PC-3 (cell line): ENCODE measurements at regions not wholly inside any gene's neighbourhood (a gene's known extent, or its start where the extent isn't known, plus 50 kb on each side); places are given as distances from the start of the nearest gene placed in this dataset.
A peak's percentile ranks its signal among the peaks of the same experiment; 100 is the strongest.

ENCODE experiments used
- ATAC-seq: fragments of 200-7000 bp; cut with Tn5 transposase; 2 replicates; pipeline ENCODE4 v1.9.1; 2020; ENCODE audit warnings: mild to moderate bottlenecking, moderate library complexity
- BruUV-seq: library from RNA; stranded (reverse); fragments of 400-500 nt; replicated peaks from 2 replicates; lab custom pipeline; 2021; lab: Mats Ljungman, UMichigan
- CTCF ChIA-PET: fragments of 300-600 bp; sonication (Branson Sonifier 250); formaldehyde crosslinking; loops from one replicate; lab custom pipeline; 2022; ENCODE audit warnings: antibody characterized with exemption; lab: Charles Lee
- POLR2A ChIA-PET: fragments of 300-600 bp; sonication (Branson Sonifier 250); formaldehyde crosslinking; loops from one replicate; lab custom pipeline; 2022; ENCODE audit warnings: antibody characterized with exemption; ENCODE audit not compliant: unreplicated experiment; lab: Charles Lee
- DNase-seq: peaks from one replicate; pipeline ENCODE4 v3.0.0-alpha.2; 2015
- H2AFZ ChIP-seq: fragments of 300-600 bp; sonication (generic); 2 replicates; pipeline ENCODE4 v1.6.0; 2016; ENCODE audit warnings: antibody characterized with exemption, low read length
- H3F3A ChIP-seq: fragments of 300-600 bp; sonication (generic); one replicate; pipeline ENCODE4 v1.6.0; 2017; ENCODE audit warnings: antibody characterized with exemption, low read length, control low read depth, mild to moderate bottlenecking; ENCODE audit not compliant: unreplicated experiment
- H3K27ac ChIP-seq: fragments of 300-600 bp; sonication (generic); 2 replicates; pipeline ENCODE4 v1.5.1; 2016; ENCODE audit warnings: mild to moderate bottlenecking, low read length
- H3K27me3 ChIP-seq: fragments of 300-600 bp; sonication (generic); 2 replicates; pipeline ENCODE4 v1.6.1; 2016; ENCODE audit warnings: low read length, mixed read lengths
- H3K36me3 ChIP-seq: fragments of 300-600 bp; sonication (generic); 2 replicates; pipeline ENCODE4 v1.6.1; 2016; ENCODE audit warnings: low read depth, mixed run types, low read length, mixed read lengths
- H3K4me1 ChIP-seq: fragments of 300-600 bp; sonication (generic); 2 replicates; pipeline ENCODE4 v1.5.1; 2016; ENCODE audit warnings: low read length; ENCODE audit not compliant: insufficient read depth
- H3K4me2 ChIP-seq: fragments of 300-600 bp; sonication (generic); 2 replicates; pipeline ENCODE4 v1.6.0; 2016; ENCODE audit warnings: low read length
- H3K4me3 ChIP-seq: fragments of 300-600 bp; sonication (generic); 2 replicates; pipeline ENCODE4 v1.5.1; 2016; ENCODE audit warnings: mild to moderate bottlenecking, low read length, mixed read lengths
- H3K79me2 ChIP-seq: fragments of 300-600 bp; sonication (generic); 2 replicates; pipeline ENCODE4 v1.6.1; 2017; ENCODE audit warnings: low read length, mixed read lengths
- H3K9ac ChIP-seq: fragments of 300-600 bp; sonication (generic); 2 replicates; pipeline ENCODE4 v1.6.0; 2016; ENCODE audit warnings: mild to moderate bottlenecking, low read length
- H3K9me2 ChIP-seq: fragments of 300-600 bp; sonication (generic); replicated peaks from 2 replicates; pipeline ENCODE4 v1.6.1; 2016; ENCODE audit warnings: mixed run types, low read length, mixed read lengths
- H3K9me3 ChIP-seq: fragments of 300-600 bp; sonication (generic); 2 replicates; pipeline ENCODE4 v1.6.1; 2016; ENCODE audit warnings: low read length, mixed read lengths
- H4K20me1 ChIP-seq: fragments of 300-600 bp; sonication (generic); 2 replicates; pipeline ENCODE4 v1.6.1; 2016; ENCODE audit warnings: low read length, mixed read lengths
- EZH2 ChIP-seq: fragments of 300-600 bp; sonication (generic); IDR thresholded peaks from one replicate; pipeline ENCODE4 v1.6.1; 2017; ENCODE audit warnings: antibody characterized with exemption, mild to moderate bottlenecking, low read length; ENCODE audit not compliant: unreplicated experiment
- EZH2phosphoT487 ChIP-seq: fragments of 300-600 bp; sonication (generic); IDR thresholded peaks from 2 replicates; pipeline ENCODE4 v1.6.1; 2018; ENCODE audit warnings: mild to moderate bottlenecking, antibody characterized with exemption, low read length, borderline replicate concordance
- intact Hi-C: fragments of 100-400 bp; cut with micrococcal nuclease; formaldehyde crosslinking; loops from 2 replicates; pipeline ENCODE4 v1.9.0; 2023
- TF ChIP-seq, protein P1 (sequence below): fragments of 300-600 bp; sonication (generic); conservative IDR thresholded peaks from 2 replicates; pipeline ENCODE4 v1.5.1; 2017; ENCODE audit warnings: antibody characterized with exemption, low read depth, mild to moderate bottlenecking, low read length

DNA sequence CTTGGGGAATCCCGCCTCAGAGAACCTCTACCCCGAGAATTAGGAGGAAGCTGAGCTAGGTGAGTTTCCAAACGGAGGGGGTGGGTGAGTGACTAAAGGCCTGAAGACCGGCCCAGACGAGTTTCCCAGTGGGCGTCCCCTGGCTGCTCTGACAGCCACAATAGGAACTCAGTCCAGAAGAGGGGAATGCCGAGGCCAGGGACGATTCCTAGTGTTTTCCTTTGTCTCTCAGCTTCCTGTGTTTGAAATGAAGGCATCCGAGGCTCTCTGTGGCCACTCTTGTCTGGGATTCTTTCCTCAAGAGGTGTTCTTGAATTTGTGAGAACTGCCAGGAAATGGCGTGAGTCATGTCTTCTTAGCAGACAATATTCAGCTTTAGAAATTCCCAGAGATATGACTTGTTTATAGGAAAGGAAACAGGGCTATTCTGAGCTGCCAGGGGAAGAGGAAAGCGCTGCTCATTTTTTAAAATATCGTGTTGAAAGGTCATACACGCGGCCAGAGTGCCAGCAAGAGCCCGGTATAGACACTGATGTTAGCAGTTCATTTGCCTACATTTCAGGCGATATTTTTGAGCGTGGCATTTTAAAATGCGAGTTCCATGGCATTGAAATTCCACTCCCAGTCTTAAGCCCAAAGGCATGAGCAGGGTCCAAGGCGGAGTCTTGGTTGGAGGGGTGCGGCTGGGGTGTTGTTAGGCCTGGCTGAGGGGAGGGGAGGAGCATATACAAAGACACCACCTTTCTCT is 169.1 kb upstream of the KLF7 start:
- H3K4me2 ChIP-seq = peak overlapping the region; percentile 77
- peak; percentile 71 for ATAC-seq
- no peaks in the 10 kb centered on the region for H3K79me2 ChIP-seq
- peak overlapping the region; percentile 92 for H3K27ac ChIP-seq
- BruUV-seq = TSS peak; percentile 85
- POLR2A ChIA-PET = interaction anchor here (0.6 to 0.8 kb wide), 3 partner anchors 68 to 351 kb away, joined by 3 to 8 read pairs (median 5); partner anchors contain the start of gene KLF7
- peak overlapping the region; percentile 65 for H2AFZ ChIP-seq
- CTCF ChIA-PET = interaction anchor here (0.5 to 0.6 kb wide), 2 partner anchors 49 to 68 kb away, joined by 4 to 6 read pairs; no protein-coding TSS in a partner anchor
- H3K9ac ChIP-seq = peak overlapping the region; percentile 69
- intact Hi-C loops = loop anchor here (2.0 to 10.0 kb wide), 6 partner anchors 60 to 530 kb away; no protein-coding TSS in a partner anchor
- no peaks in the 10 kb centered on the region for H3K9me2 ChIP-seq
- H3K27me3 ChIP-seq = no peaks in the 10 kb centered on the region
- peaks cover 7% of the 10 kb centered on the region for H3F3A ChIP-seq
- peak; percentile 94 for DNase-seq
- no peaks in the 10 kb centered on the region for H4K20me1 ChIP-seq
- TF ChIP-seq, protein P1, sequence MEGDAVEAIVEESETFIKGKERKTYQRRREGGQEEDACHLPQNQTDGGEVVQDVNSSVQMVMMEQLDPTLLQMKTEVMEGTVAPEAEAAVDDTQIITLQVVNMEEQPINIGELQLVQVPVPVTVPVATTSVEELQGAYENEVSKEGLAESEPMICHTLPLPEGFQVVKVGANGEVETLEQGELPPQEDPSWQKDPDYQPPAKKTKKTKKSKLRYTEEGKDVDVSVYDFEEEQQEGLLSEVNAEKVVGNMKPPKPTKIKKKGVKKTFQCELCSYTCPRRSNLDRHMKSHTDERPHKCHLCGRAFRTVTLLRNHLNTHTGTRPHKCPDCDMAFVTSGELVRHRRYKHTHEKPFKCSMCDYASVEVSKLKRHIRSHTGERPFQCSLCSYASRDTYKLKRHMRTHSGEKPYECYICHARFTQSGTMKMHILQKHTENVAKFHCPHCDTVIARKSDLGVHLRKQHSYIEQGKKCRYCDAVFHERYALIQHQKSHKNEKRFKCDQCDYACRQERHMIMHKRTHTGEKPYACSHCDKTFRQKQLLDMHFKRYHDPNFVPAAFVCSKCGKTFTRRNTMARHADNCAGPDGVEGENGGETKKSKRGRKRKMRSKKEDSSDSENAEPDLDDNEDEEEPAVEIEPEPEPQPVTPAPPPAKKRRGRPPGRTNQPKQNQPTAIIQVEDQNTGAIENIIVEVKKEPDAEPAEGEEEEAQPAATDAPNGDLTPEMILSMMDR = no peak
- TF ChIP-seq EZH2 (no peak), EZH2phosphoT487 (no peak)
- no peaks in the 10 kb centered on the region for H3K9me3 ChIP-seq
- peaks cover 55% of the 10 kb centered on the region for H3K4me1 ChIP-seq
- H3K36me3 ChIP-seq = no peaks in the 10 kb centered on the region
- peak overlapping the region; percentile 57 for H3K4me3 ChIP-seq

- ChIA-PET CTCF (no interaction called here), POLR2A (no interaction called here)
- TF ChIP-seq EZH2phosphoT487 (no peak), EZH2 (no peak)
- TF ChIP-seq, protein P1 = no peak
- Histone ChIP-seq H3K4me2 (no peak overlapping the region), H3K79me2 (no peaks in the 10 kb centered on the region), H3K9ac (no peak overlapping the region), H3K36me3 (no peaks in the 10 kb centered on the region), H4K20me1 (no peaks in the 10 kb centered on the region), H3K9me3 (no peaks in the 10 kb centered on the region), H3K9me2 (no peaks in the 10 kb centered on the region), H3K4me3 (no peak overlapping the region), H3F3A (peaks cover 7% of the 10 kb centered on the region), H3K4me1 (peaks cover 35% of the 10 kb centered on the region), H3K27me3 (no peaks in the 10 kb centered on the region), H3K27ac (no peak overlapping the region), H2AFZ (no peak overlapping the region)
- intact Hi-C loops = loop anchor here (10.0 kb wide), 1 partner anchor 533 kb away; no protein-coding TSS in a partner anchor
- peak; percentile 50 for DNase-seq
- no TSS peak for BruUV-seq
- no peak for ATAC-seq
Measured at GRCh38 chr2:207337234-207338219, 171.8 kb upstream of the KLF7 start.
